ENCODE measurements at regions not wholly inside any gene's neighbourhood (a gene's known extent, or its start where the extent isn't known, plus 50 kb on each side); places are given as distances from the start of the nearest gene placed in this dataset.

GRCh38 chr1:242718967-242719366, 194.5 kb upstream of the PLD5 start:
- no peaks in the 10 kb centered on the region for H3K9me3 ChIP-seq (replicated peaks; ENCODE audit: control insufficient read depth, insufficient read depth, low read depth, low read length)
- 0% methylated on average over 6 of the region's 6 CpGs for WGBS (ENCODE audit: insufficient coverage, low coverage, missing lambda C conversion rate)
- no peaks in the 10 kb centered on the region for H4K20me1 ChIP-seq (replicated peaks; ENCODE audit: control insufficient read depth, insufficient read depth, low read length)
- H3K4me2 ChIP-seq (ENCODE audit: insufficient read depth, low read length), result no peak overlapping the region
- TF ChIP-seq, protein P1, sequence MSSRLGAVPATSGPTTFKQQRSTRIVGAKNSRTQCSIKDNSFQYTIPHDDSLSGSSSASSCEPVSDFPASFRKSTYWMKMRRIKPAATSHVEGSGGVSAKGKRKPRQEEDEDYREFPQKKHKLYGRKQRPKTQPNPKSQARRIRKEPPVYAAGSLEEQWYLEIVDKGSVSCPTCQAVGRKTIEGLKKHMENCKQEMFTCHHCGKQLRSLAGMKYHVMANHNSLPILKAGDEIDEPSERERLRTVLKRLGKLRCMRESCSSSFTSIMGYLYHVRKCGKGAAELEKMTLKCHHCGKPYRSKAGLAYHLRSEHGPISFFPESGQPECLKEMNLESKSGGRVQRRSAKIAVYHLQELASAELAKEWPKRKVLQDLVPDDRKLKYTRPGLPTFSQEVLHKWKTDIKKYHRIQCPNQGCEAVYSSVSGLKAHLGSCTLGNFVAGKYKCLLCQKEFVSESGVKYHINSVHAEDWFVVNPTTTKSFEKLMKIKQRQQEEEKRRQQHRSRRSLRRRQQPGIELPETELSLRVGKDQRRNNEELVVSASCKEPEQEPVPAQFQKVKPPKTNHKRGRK (tag; IDR thresholded peaks at IDR 0.05), result no peak
- TF ChIP-seq ZFPM2 (CRISPR knock-in tag; IDR thresholded peaks at IDR 0.05) (no peak), LCOR (CRISPR knock-in tag; IDR thresholded peaks at IDR 0.05) (no peak), POLR2G (IDR thresholded peaks at IDR 0.05; ENCODE audit: low read depth, low read length) (no peak), NFXL1 (CRISPR knock-in tag; IDR thresholded peaks at IDR 0.05) (no peak), ZNF280B (CRISPR knock-in tag; IDR thresholded peaks at IDR 0.05) (no peak), CHD2 (IDR thresholded peaks at IDR 0.05; ENCODE audit: low read depth, low read length) (no peak), ZFX (CRISPR knock-in tag; IDR thresholded peaks at IDR 0.05) (no peak), NCOR1 (IDR thresholded peaks at IDR 0.05) (no peak), ZBTB49 (CRISPR knock-in tag; IDR thresholded peaks at IDR 0.05; ENCODE audit: borderline replicate concordance) (no peak), NR1H2 (CRISPR knock-in tag; IDR thresholded peaks at IDR 0.05) (no peak)
- TF ChIP-seq, protein P2, sequence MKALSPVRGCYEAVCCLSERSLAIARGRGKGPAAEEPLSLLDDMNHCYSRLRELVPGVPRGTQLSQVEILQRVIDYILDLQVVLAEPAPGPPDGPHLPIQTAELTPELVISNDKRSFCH (CRISPR knock-in tag; IDR thresholded peaks at IDR 0.05), result no peak
- TF ChIP-seq, protein P2 (tag; IDR thresholded peaks at IDR 0.05), result no peak
- in situ Hi-C loops (cut with MboI) (no loop called here), intact Hi-C loops (cut with micrococcal nuclease) (no loop called here)
- no peak overlapping the region for H3K9ac ChIP-seq (ENCODE audit: insufficient read depth in 1 of 2, low read depth in 2 of 2, low read length in 2 of 2)
- BruUV-seq (replicated peaks), result no TSS peak
- FAIRE-seq (no peak), DNase-seq (ENCODE audit: extremely low read depth in 1 of 4, low spot score in 3 of 4) (no peak), ATAC-seq (no peak)
- H3K9me1 ChIP-seq (ENCODE audit: control insufficient read depth, insufficient read depth, low read length), result no peaks in the 10 kb centered on the region
- no peak overlapping the region for H3K27ac ChIP-seq (ENCODE audit: extremely low read depth, low read depth, low read length)
- ChIA-PET CTCF (ENCODE audit: low intra/inter-chr PET ratio) (no interaction called here), POLR2A (no interaction called here)
- H2AFZ ChIP-seq (ENCODE audit: low read depth, low read length), result no peak overlapping the region
- H3K36me3 ChIP-seq (ENCODE audit: control insufficient read depth, insufficient read depth, low read length), result no peaks in the 10 kb centered on the region
- H3K79me2 ChIP-seq (ENCODE audit: control insufficient read depth, insufficient read depth, low read length), result no peaks in the 10 kb centered on the region
- H3K27me3 ChIP-seq (ENCODE audit: control insufficient read depth in 2 of 2, insufficient read depth in 2 of 2, low read length in 2 of 2), result no peaks in the 10 kb centered on the region
- no peak overlapping the region for H3K4me3 ChIP-seq
- H3K4me1 ChIP-seq (replicated peaks in 1 of 2; ENCODE audit: control insufficient read depth in 2 of 2, insufficient read depth in 2 of 2, low read length in 2 of 2), result no peaks in the 10 kb centered on the region

Data from K562 (cell line).